Dedifferentiated amniotic fluid mesenchymal stem cell (primary cell): ENCODE measurements at regions not wholly inside any gene's neighbourhood (a gene's known extent, or its start where the extent isn't known, plus 50 kb on each side); places are given as distances from the start of the nearest gene placed in this dataset.

Source experiments
- DNase-seq: peaks from one replicate; pipeline ENCODE4 v3.0.0-alpha.2; 2016; ENCODE audit errors: extremely low spot score

- DNase-seq = no peak
Observed at GRCh38 chr11:127412722-127413380, 412.3 kb upstream of the KIRREL3 start.

GRCh38 chr11:127412234-127412633 lies 411.7 kb upstream of the KIRREL3 start:
- DNase-seq = no peak

GRCh38 chr11:127411283-127411682 lies 410.7 kb upstream of the KIRREL3 start:
- DNase-seq = no peak

- no peak for DNase-seq
Observed at GRCh38 chr11:127395034-127395433, 394.5 kb upstream of the KIRREL3 start.

GRCh38 chr11:127393460-127393997 lies 393.0 kb upstream of the KIRREL3 start:
- DNase-seq = no peak

- DNase-seq = no peak
Observed at GRCh38 chr11:127392575-127392974, 392.0 kb upstream of the KIRREL3 start.

- DNase-seq = no peak
Observed at GRCh38 chr11:127390465-127390864, 389.9 kb upstream of the KIRREL3 start.

GRCh38 chr11:127385071-127385470 lies 384.5 kb upstream of the KIRREL3 start:
- no peak for DNase-seq

GRCh38 chr11:127383026-127383425 lies 382.5 kb upstream of the KIRREL3 start:
- DNase-seq = no peak

- no peak for DNase-seq
Observed at GRCh38 chr11:127381247-127381646, 380.7 kb upstream of the KIRREL3 start.

GRCh38 chr11:127379686-127380085 lies 379.1 kb upstream of the KIRREL3 start:
- DNase-seq = no peak

GRCh38 chr11:127376301-127376700 lies 375.7 kb upstream of the KIRREL3 start:
- DNase-seq = no peak

GRCh38 chr11:127369356-127369755 lies 368.8 kb upstream of the KIRREL3 start:
- no peak for DNase-seq

- no peak for DNase-seq
Observed at GRCh38 chr11:127362754-127363308, 362.3 kb upstream of the KIRREL3 start.

GRCh38 chr11:127358160-127358559 lies 357.6 kb upstream of the KIRREL3 start:
- no peak for DNase-seq

GRCh38 chr11:127350476-127350875 lies 349.9 kb upstream of the KIRREL3 start:
- no peak for DNase-seq

- DNase-seq = peak; percentile 40
Observed at GRCh38 chr11:127345819-127346459, 345.4 kb upstream of the KIRREL3 start.

GRCh38 chr11:127340438-127340837 lies 339.9 kb upstream of the KIRREL3 start:
- DNase-seq = no peak

GRCh38 chr11:127339376-127339775 lies 338.8 kb upstream of the KIRREL3 start:
- DNase-seq = no peak

GRCh38 chr11:127338380-127339259 lies 338.1 kb upstream of the KIRREL3 start:
- no peak for DNase-seq

- no peak for DNase-seq
Observed at GRCh38 chr11:127334466-127334865, 333.9 kb upstream of the KIRREL3 start.

GRCh38 chr11:127332896-127333295 lies 332.3 kb upstream of the KIRREL3 start:
- DNase-seq = no peak
